ENCODE measurements at regions not wholly inside any gene's neighbourhood (a gene's known extent, or its start where the extent isn't known, plus 50 kb on each side); places are given as distances from the start of the nearest gene placed in this dataset.
A peak's percentile ranks its signal among the peaks of the same experiment; 100 is the strongest.

DNA sequence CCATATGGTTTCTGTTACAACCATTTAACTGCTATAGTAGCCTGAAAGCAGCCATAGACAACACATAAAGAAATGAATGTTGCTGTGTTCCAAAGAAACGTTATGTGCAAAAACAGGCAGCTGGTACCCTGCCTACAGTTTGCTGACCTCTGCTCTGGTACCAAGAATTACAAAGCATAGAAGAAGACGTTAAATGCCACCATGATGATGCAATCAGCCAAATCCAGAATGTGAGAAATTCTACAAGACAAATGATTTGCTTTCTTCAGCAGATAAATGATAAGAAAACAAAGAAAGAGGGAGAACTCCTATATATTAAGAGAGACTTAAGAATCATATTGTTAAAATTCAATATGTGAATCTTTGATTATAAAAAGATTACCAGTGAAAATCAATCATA, 97.8 kb upstream of the PDE4B start:
- H2AK5ac ChIP-seq (ENCODE audit: low read depth, low read length), result no peak overlapping the region
- no peak overlapping the region for H2BK15ac ChIP-seq (ENCODE audit: low read depth, low read length)
- no peak overlapping the region for H3K14ac ChIP-seq (replicated peaks; ENCODE audit: low read depth, low read length)
- dilution Hi-C loops (cut with HindIII; ENCODE audit: low sequenced_read_pairs, unreplicated experiment), result no loop called here
- H3K9me3 ChIP-seq (ENCODE audit: control insufficient read depth, insufficient read depth, low read length), result no peaks in the 10 kb centered on the region
- peaks cover 5% of the 10 kb centered on the region for H3K27me3 ChIP-seq (ENCODE audit: control insufficient read depth, insufficient read depth, low read length)
- no peak overlapping the region for H3K9ac ChIP-seq (ENCODE audit: low read depth, low read length)
- H3K4ac ChIP-seq (ENCODE audit: low read depth, low read length), result no peak overlapping the region
- H3K79me1 ChIP-seq (ENCODE audit: low read depth in 1 of 2, low read length in 2 of 2), result no peaks in the 10 kb centered on the region
- no peak overlapping the region for H4K8ac ChIP-seq (ENCODE audit: low read depth in 2 of 2, low read length in 2 of 2)
- H4K20me1 ChIP-seq (ENCODE audit: insufficient read depth, low read length), result no peaks in the 10 kb centered on the region
- H2BK120ac ChIP-seq (ENCODE audit: low read depth, low read length), result no peak overlapping the region
- WGBS, 2 experiments (ENCODE audit: extremely low coverage in 2 of 2, insufficient read length in 1 of 2), result no CpG with 5 or more reads among the region's 2 CpGs
- no peak for TF ChIP-seq MXI1 (IDR thresholded peaks at IDR 0.05; ENCODE audit: borderline replicate concordance, low read depth, low read length)
- TF ChIP-seq CEBPB (IDR thresholded peaks at IDR 0.05; ENCODE audit: low read depth, low read length), result peak; percentile 80
- POLR2A ChIA-PET (ENCODE audit: unreplicated experiment), result no interaction called here
- H3K4me2 ChIP-seq (ENCODE audit: low read depth, low read length), result no peak overlapping the region
- H4K5ac ChIP-seq (ENCODE audit: low read depth, low read length), result no peak overlapping the region
- no peak overlapping the region for H2AFZ ChIP-seq (replicated peaks; ENCODE audit: low read length, poor library complexity)
- no peak overlapping the region for H3K23ac ChIP-seq (ENCODE audit: low read depth, low read length)
- H2BK20ac ChIP-seq (ENCODE audit: low read depth, low read length), result no peak overlapping the region
- CTCF ChIA-PET, result no interaction called here
- H3K9me1 ChIP-seq (ENCODE audit: insufficient read depth, low read length), result no peaks in the 10 kb centered on the region
- H2BK5ac ChIP-seq (ENCODE audit: low read depth, low read length, poor library complexity, severe bottlenecking), result no peak overlapping the region
- H3K27ac ChIP-seq (ENCODE audit: insufficient read depth, low read length), result no peak overlapping the region
- ATAC-seq (ENCODE audit: low read depth) (no peak), DNase-seq (no peak)
- no peak overlapping the region for H3K4me3 ChIP-seq (ENCODE audit: insufficient read depth, low read depth, low read length)
- BruUV-seq (replicated peaks), result no TSS peak
- no peak overlapping the region for H2AK9ac ChIP-seq (replicated peaks; ENCODE audit: low read depth, low read length, poor library complexity)
- H3K56ac ChIP-seq (ENCODE audit: extremely low read depth, insufficient read depth, low read length), result no peak overlapping the region
- intact Hi-C loops (cut with micrococcal nuclease), result no loop called here
- in situ Hi-C loops (cut with MboI; ENCODE audit: low sequenced_read_pairs), result no loop called here
- H3K36me3 ChIP-seq (ENCODE audit: control insufficient read depth, insufficient read depth, low read length), result no peaks in the 10 kb centered on the region
- peaks cover 2% of the 10 kb centered on the region; the same call in 1 of the 2 replicates for H3K4me1 ChIP-seq (ENCODE audit: control insufficient read depth, insufficient read depth, low read length)
- no peak overlapping the region for H4K91ac ChIP-seq (ENCODE audit: insufficient read depth, low read depth, low read length)
- no peak overlapping the region for H3K18ac ChIP-seq (ENCODE audit: low read depth, low read length)
